ENCODE measurements at regions not wholly inside any gene's neighbourhood (a gene's known extent, or its start where the extent isn't known, plus 50 kb on each side); places are given as distances from the start of the nearest gene placed in this dataset.
A peak's percentile ranks its signal among the peaks of the same experiment; 100 is the strongest.

DNA sequence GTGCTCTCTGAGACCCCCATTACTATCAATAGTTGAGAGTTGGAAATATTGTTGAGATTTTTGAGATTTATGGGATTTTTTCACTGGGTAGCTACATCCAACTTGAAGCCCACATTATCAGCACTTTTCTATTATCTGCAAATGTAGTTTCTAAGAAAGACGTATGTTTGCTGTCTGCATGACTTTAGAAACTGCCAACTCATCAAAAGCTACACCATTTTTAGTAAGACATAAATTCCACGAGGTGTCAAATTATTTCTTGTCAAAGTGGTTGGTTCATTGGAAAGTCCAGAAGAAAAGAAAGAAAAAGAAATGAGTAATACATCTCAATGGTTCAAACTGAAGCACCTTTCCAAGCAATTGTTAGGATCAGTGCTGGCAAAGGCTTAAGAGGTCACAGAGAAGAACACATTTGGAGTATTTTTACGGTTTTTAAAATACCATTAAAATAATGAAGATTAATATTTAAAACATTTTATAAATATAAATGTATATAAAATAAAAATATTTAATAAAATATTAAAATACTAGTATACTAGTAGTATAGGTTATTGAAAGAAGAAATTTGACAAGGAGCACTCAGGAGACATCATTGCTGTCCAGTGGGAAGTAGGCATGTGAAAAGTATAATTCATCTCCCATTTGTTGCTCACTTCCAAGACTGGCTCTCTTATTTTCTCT is 463.5 kb downstream of the TAFA4 start:
- H3K4me3 ChIP-seq (ENCODE audit: extremely low read depth, insufficient read depth, low read length, poor library complexity, severe bottlenecking), result no peak overlapping the region

DNA sequence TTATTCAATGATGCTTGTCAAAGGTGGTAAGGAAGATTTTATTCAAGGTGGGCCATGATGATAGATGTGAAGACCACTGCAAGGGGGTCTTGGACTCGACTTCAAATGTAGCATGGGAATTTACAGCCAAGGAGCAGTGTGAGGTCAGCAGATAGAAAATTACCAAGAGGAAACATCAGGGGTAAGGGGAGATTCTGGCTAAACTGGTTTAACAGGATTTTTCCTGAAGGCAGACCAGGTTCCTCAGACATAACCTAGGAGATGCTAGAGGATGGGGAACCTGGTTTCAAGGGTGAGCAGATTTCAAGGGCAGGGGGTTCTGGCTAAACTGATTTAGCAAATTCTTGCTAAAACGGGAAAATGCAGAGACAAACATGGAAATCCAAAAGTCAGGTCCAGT is 464.9 kb downstream of the TAFA4 start:
- no peaks in the 10 kb centered on the region for H3K36me3 ChIP-seq (ENCODE audit: control insufficient read depth, insufficient read depth, low read length)
- WGBS, 2 experiments (ENCODE audit: insufficient coverage in 2 of 2), result 79 to 80% methylated on average over 1 to 2 of the region's 2 CpGs
- no peak overlapping the region for H3K4me3 ChIP-seq (ENCODE audit: extremely low read depth, insufficient read depth, low read length, poor library complexity, severe bottlenecking)
- H3K27ac ChIP-seq (ENCODE audit: low read depth, low read length, severe bottlenecking), result no peak overlapping the region
- no peaks in the 10 kb centered on the region for H3K9me3 ChIP-seq (ENCODE audit: control insufficient read depth, low read length)
- peaks cover 2% of the 10 kb centered on the region for H3K4me1 ChIP-seq (ENCODE audit: control insufficient read depth, insufficient read depth, low read length, poor library complexity, severe bottlenecking)

More for the DNA sequence above, 463.5 kb downstream of the TAFA4 start:
- WGBS, 2 experiments (ENCODE audit: insufficient coverage in 2 of 2), result no CpG with 5 or more reads among the region's 3 CpGs
- Histone ChIP-seq H3K9me3 (ENCODE audit: control insufficient read depth, low read length) (no peaks in the 10 kb centered on the region), H3K36me3 (ENCODE audit: control insufficient read depth, insufficient read depth, low read length) (no peaks in the 10 kb centered on the region), H3K27ac (ENCODE audit: low read depth, low read length, severe bottlenecking) (no peak overlapping the region), H3K4me1 (ENCODE audit: control insufficient read depth, insufficient read depth, low read length, poor library complexity, severe bottlenecking) (peaks cover 14% of the 10 kb centered on the region)

DNA sequence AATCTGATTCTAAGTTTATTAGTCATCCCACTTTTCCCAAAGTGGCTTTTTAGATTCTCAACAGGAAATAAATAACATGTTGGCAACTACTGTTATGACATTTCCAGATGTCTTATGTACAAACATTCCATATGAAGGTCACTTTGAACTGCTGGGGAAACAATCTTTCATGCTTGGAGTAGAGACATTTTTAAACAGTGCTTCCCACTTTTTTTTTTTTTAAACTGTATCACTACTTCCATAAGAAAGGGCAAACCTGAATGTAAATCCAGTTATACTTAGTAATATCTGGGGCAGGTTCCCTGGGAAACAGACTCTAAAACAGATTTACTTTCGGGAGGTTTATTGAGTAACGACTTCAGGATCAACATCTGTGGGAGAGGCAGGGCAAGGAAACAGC is 473.8 kb downstream of the TAFA4 start:
- no peaks in the 10 kb centered on the region for H3K4me1 ChIP-seq (ENCODE audit: control insufficient read depth, insufficient read depth, low read length, poor library complexity, severe bottlenecking)
- H3K27ac ChIP-seq (ENCODE audit: low read depth, low read length, severe bottlenecking), result no peak overlapping the region
- H3K9me3 ChIP-seq (ENCODE audit: control insufficient read depth, low read length), result peaks cover 3% of the 10 kb centered on the region
- WGBS, 2 experiments (ENCODE audit: insufficient coverage in 2 of 2), result 93 to 95% methylated on average over 2 of the region's 2 CpGs
- H3K4me3 ChIP-seq (ENCODE audit: extremely low read depth, insufficient read depth, low read length, poor library complexity, severe bottlenecking), result no peak overlapping the region
- no peaks in the 10 kb centered on the region for H3K36me3 ChIP-seq (ENCODE audit: control insufficient read depth, insufficient read depth, low read length)

DNA sequence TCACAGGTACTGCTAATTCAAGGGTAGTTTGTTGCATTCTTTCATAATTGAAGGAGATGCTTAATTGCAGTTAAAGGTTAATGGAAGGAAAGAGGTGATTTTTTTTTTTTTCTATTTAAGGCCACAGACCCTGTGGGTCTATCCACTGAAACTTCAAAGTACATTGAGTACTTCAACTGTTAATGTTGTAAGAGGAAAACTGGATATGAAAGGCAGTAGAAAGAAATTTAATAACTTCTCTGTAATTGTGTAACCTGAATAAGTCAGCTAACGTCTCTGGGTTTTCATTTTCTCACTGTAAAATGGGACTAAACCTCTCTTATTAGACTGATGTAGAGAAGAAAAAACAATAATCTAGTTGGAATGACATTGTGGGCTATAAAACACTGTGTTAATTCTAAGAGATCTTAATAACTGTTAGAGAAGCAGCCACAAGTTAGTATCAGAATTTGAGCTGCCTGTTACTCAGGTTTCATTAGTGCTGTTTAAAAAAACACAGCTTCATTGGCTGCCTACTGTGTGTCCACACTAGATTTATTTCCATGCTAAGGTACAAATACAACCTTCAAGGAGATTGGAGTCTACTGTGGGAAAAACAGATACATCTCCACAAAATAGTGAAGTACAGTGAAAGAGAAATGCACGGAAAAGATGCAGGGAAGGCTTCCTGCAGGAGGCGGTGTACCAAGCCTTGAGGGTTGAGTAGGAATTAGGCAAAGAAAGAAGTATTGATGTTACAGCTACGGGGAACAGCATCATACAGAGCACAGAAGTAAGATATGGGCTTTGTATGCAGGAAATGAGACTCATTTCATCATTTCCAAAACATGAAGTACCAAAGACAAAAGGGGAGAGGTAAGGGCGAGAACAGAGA is 483.6 kb downstream of the TAFA4 start:
- Histone ChIP-seq H3K36me3 (ENCODE audit: control insufficient read depth, insufficient read depth, low read length) (no peaks in the 10 kb centered on the region), H3K9me3 (ENCODE audit: control insufficient read depth, low read length) (no peaks in the 10 kb centered on the region), H3K4me1 (ENCODE audit: control insufficient read depth, insufficient read depth, low read length, poor library complexity, severe bottlenecking) (no peaks in the 10 kb centered on the region), H3K27ac (ENCODE audit: low read depth, low read length, severe bottlenecking) (no peak overlapping the region), H3K4me3 (ENCODE audit: extremely low read depth, insufficient read depth, low read length, poor library complexity, severe bottlenecking) (no peak overlapping the region)
- WGBS, 2 experiments (ENCODE audit: insufficient coverage in 2 of 2), result 96 to 100% methylated on average over 1 to 3 of the region's 5 CpGs

DNA sequence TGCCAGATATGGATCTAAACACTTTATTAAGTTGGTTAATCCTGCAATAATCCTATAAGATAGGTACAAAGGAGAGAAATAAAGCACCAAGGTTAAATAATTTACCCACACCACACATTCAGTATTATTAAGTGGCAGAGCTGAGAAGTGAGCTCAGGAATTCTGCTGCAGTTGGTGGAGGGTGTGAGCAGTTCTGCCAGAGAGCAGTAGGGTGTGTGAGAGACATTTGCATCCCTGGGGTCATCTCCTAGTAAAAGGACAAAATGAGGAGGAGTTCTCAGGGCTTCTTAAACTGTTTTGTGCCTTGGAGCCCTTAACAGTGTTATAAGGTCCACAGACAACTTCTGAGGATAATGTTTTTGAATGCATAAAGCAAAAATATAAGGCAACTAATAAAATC is 484.5 kb downstream of the TAFA4 start:
- no peak overlapping the region for H3K27ac ChIP-seq (ENCODE audit: low read depth, low read length, severe bottlenecking)
- no peaks in the 10 kb centered on the region for H3K4me1 ChIP-seq (ENCODE audit: control insufficient read depth, insufficient read depth, low read length, poor library complexity, severe bottlenecking)
- H3K4me3 ChIP-seq (ENCODE audit: extremely low read depth, insufficient read depth, low read length, poor library complexity, severe bottlenecking), result no peak overlapping the region
- H3K36me3 ChIP-seq (ENCODE audit: control insufficient read depth, insufficient read depth, low read length), result no peaks in the 10 kb centered on the region
- no peaks in the 10 kb centered on the region for H3K9me3 ChIP-seq (ENCODE audit: control insufficient read depth, low read length)

DNA sequence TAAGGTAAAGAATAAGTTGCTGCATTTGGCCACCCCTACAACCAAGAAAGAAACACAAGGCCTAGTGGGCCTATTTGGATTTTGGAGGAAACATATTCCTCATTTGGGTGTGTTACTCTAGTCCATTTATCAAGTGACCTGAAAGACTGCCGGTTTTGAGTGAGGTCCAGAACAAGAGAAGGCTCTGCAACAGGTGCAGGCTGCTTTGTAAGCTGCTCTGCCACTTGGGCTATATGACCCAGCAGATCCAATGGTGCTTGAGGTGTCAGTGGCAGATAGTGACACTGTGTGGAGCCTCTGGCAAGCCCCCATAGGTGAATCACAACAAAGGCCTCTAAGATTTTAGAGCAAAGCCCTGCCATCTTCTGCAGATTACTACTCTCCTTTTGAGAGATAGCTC is 491.3 kb downstream of the TAFA4 start:
- H3K9me3 ChIP-seq (ENCODE audit: control insufficient read depth, low read length), result peaks cover 10% of the 10 kb centered on the region
- H3K36me3 ChIP-seq (ENCODE audit: control insufficient read depth, insufficient read depth, low read length), result no peaks in the 10 kb centered on the region
- H3K4me1 ChIP-seq (ENCODE audit: control insufficient read depth, insufficient read depth, low read length, poor library complexity, severe bottlenecking), result no peaks in the 10 kb centered on the region
- no peak overlapping the region for H3K4me3 ChIP-seq (ENCODE audit: extremely low read depth, insufficient read depth, low read length, poor library complexity, severe bottlenecking)
- H3K27ac ChIP-seq (ENCODE audit: low read depth, low read length, severe bottlenecking), result no peak overlapping the region
- 83 to 89% methylated on average over 1 of the region's 1 CpG for WGBS, 2 experiments (ENCODE audit: insufficient coverage in 2 of 2)

DNA sequence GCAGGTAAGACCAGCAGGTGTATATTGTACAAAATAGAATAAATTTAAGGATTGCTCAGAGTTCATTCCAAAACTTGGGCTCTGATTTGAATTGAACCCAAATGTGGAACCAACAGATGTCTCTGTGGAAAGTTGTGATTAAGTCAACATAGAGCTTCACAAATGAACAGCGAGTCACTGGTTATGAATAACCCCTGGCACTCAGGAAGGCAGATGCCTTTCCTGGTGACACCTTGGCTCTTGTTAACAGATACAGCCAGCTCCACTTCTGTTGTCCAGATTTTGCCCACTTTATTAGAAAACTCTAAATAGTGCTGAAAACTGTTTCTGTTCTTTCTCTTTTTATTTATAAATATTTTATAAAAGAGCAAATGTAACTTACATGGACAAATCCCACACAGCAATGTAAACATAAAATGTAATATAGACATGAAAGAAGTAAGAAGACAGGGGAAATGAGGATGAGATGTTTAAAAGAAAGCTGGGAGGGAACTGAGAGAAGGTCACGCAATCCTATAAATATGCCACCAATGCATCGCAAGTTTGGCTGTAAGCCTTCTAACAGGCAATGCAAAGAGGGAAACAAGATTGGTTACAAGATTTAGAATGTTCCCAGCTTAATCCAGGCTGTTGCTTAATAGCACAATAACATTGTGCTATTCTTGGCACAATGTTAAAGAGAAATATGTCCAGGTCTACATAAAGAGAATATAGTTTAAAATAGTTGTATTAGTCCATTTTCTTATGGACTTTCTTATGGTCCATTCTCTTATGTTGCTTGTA is 495.5 kb downstream of the TAFA4 start:
- Histone ChIP-seq H3K36me3 (ENCODE audit: control insufficient read depth, insufficient read depth, low read length) (no peaks in the 10 kb centered on the region), H3K27ac (ENCODE audit: low read depth, low read length, severe bottlenecking) (no peak overlapping the region), H3K9me3 (ENCODE audit: control insufficient read depth, low read length) (peaks cover 10% of the 10 kb centered on the region), H3K4me1 (ENCODE audit: control insufficient read depth, insufficient read depth, low read length, poor library complexity, severe bottlenecking) (peaks cover 18% of the 10 kb centered on the region), H3K4me3 (ENCODE audit: extremely low read depth, insufficient read depth, low read length, poor library complexity, severe bottlenecking) (no peak overlapping the region)
- 96 to 100% methylated on average over 2 to 3 of the region's 3 CpGs for WGBS, 2 experiments (ENCODE audit: insufficient coverage in 2 of 2)

DNA sequence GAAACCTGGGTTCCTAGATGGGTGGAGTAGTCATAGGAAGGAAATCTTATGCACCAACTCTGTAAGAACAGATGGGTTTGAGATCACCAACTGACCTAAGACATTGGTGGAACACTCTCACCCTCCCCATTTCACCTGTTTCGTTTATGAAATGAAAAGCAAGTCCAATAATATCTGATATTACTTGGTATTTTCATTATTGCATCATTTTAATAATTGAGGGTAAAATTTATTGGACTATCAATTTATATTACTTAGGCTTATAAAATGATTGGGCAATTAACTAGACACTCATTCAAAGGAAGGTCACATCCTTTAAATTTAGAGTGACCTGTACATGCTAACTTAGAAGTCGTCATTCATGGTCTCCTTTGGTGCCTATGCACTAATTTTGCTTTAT is 503.9 kb downstream of the TAFA4 start:
- H3K27ac ChIP-seq (ENCODE audit: low read depth, low read length, severe bottlenecking), result no peak overlapping the region
- no peaks in the 10 kb centered on the region for H3K9me3 ChIP-seq (ENCODE audit: control insufficient read depth, low read length)
- no peaks in the 10 kb centered on the region for H3K36me3 ChIP-seq (ENCODE audit: control insufficient read depth, insufficient read depth, low read length)
- 100% methylated on average over 1 of the region's 2 CpGs for WGBS, 2 experiments (ENCODE audit: insufficient coverage in 2 of 2)
- no peak overlapping the region for H3K4me3 ChIP-seq (ENCODE audit: extremely low read depth, insufficient read depth, low read length, poor library complexity, severe bottlenecking)
- peaks cover 35% of the 10 kb centered on the region for H3K4me1 ChIP-seq (ENCODE audit: control insufficient read depth, insufficient read depth, low read length, poor library complexity, severe bottlenecking)

DNA sequence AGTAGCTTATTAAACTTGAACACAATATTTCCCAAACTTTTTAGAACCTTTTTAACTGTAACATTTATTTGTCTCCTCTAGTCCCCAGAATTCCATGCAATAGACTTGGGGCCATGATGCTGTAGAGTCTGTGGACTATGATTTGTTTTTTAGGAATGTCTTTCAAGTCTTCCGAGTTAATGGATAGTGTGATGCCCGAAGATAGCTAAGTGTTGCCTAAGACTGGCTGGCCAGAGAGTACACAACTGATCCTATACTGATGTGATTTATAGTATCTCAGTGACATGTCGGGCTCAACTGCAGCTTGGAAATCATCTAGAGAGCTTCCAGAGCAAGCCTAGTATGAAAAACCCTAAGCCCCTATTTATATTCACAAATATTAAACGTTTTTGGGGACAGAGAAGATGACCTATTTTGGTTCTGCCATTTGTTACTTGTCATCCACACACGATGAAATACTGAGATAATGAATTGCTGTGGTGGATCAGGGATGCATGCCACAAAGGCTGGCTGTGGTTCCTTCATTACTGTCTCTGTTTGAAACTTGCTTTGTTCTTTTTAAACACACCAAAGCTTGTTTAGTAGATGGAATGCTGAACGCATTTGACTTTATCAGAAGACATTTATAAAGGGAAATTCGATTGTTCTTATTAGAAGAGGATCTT is 507.4 kb downstream of the TAFA4 start:
- WGBS, 2 experiments (ENCODE audit: insufficient coverage in 2 of 2), result 75 to 81% methylated on average over 2 to 6 of the region's 7 CpGs
- Histone ChIP-seq H3K4me1 (ENCODE audit: control insufficient read depth, insufficient read depth, low read length, poor library complexity, severe bottlenecking) (peaks cover 11% of the 10 kb centered on the region), H3K4me3 (ENCODE audit: extremely low read depth, insufficient read depth, low read length, poor library complexity, severe bottlenecking) (no peak overlapping the region), H3K27ac (ENCODE audit: low read depth, low read length, severe bottlenecking) (peak overlapping the region; percentile 87), H3K36me3 (ENCODE audit: control insufficient read depth, insufficient read depth, low read length) (no peaks in the 10 kb centered on the region), H3K9me3 (ENCODE audit: control insufficient read depth, low read length) (no peaks in the 10 kb centered on the region)

DNA sequence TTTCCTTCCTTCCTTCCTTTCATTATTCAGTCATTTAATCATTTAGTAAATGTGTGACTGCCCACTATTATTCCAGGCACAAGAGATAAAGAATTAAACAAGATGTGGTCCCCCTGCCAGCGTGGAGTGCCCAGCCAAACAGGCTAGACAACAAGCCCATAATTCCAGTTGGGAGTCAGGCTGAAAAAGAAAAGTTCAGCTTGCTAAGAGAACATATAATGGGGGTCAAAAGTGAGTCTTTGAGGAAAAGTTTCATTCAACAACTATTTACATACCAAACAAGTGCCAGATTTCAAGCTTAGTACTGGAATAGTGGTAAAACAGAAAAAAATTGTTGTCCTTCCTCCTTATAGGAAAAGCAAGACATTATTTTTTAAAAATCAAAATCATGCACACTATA is 523.7 kb downstream of the TAFA4 start:
- no peaks in the 10 kb centered on the region for H3K9me3 ChIP-seq (ENCODE audit: control insufficient read depth, low read length)
- no peaks in the 10 kb centered on the region for H3K36me3 ChIP-seq (ENCODE audit: control insufficient read depth, insufficient read depth, low read length)
- no peak overlapping the region for H3K4me3 ChIP-seq (ENCODE audit: extremely low read depth, insufficient read depth, low read length, poor library complexity, severe bottlenecking)
- no peak overlapping the region for H3K27ac ChIP-seq (ENCODE audit: low read depth, low read length, severe bottlenecking)
- H3K4me1 ChIP-seq (ENCODE audit: control insufficient read depth, insufficient read depth, low read length, poor library complexity, severe bottlenecking), result no peaks in the 10 kb centered on the region
- 100% methylated on average over 1 of the region's 1 CpG; no CpG with 5 or more reads in 1 of the 2 experiments for WGBS, 2 experiments (ENCODE audit: insufficient coverage in 2 of 2)
